ENCODE measurements at regions not wholly inside any gene's neighbourhood (a gene's known extent, or its start where the extent isn't known, plus 50 kb on each side); places are given as distances from the start of the nearest gene placed in this dataset.
"Not testable (repeated sequence)": the region's sequence is repeated elsewhere in the genome, so short reads cannot be mapped to it uniquely, and the experiment has no call there.

DNA sequence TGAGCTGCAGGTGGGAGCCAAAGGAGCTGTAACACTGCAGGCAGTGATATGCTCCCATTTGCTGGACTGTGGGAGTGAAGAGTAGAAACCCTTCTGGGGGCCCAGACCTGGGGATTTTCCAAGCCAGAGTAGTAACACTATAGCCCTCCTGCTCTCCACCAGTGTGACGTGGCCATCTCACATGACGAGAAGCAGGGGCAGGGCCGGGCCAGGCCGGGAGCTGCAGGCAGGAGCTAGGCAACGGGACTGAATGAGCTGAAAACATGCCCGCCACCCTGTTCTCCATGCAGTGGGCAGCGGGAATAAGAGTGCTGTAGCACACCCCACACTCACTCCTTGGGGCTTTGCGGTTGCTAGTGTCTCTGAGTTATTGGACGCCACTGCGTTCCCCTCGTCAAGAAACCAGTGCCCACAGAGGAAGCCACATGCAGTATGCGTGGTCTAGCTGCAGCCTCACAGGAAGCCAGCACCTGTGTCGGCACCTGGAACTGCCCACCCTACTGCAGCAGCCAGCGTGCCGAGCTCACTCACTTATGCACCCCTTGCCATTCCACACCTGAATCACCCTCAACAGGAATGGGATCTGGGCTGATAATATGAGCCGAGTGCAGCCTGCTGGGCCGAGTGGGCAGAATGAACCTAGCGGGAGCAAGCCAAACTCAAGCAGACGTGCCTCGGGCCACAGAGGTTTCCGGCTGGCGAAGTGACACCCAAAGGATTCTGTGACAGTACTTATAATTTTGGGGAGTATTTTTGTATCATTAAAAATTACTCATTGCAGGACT is 1389.6 kb downstream of the KCNT2 start:
- DNase-seq (ENCODE audit: low read depth in 2 of 2): no peak

DNA sequence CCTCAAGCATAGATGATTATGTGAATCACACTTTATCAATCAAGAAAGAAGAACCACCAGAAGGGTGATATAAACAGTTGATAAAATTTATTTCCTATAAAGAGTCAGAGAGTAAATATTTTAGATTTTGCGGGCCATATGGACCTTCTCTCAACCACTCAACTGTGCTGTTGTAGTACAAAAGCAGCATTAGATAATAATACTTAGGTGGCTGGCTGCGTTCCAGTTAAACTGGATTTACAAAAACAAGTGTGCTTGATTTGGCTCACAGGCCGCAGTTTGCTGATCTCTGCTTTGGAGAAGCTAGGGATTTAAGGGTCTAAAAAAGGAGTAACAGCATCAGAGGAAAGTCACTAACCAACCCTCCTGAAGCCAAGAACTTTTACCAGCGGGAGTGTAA is 1406.0 kb downstream of the KCNT2 start:
- DNase-seq (ENCODE audit: low read depth in 2 of 2): no peak

DNA sequence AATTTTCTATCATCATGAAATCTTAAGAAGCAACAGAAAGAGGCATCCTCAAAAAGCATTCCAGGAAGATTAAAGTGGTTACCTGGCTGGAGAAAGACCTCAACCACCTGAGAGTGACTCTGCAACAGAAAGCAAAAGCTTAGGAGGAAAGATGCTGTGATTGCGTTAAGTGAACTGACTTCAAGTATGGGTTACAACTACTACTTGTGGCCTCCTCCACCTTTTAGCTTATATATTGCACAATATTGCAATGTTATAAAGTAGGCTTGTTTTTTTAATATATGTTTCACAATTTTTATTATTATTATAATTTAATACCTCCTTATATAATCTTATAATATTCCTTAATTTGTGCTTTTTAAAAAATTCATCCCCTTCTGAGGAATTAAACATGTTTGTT is 1407.5 kb downstream of the KCNT2 start:
- no peak for DNase-seq (ENCODE audit: low read depth in 2 of 2)

DNA sequence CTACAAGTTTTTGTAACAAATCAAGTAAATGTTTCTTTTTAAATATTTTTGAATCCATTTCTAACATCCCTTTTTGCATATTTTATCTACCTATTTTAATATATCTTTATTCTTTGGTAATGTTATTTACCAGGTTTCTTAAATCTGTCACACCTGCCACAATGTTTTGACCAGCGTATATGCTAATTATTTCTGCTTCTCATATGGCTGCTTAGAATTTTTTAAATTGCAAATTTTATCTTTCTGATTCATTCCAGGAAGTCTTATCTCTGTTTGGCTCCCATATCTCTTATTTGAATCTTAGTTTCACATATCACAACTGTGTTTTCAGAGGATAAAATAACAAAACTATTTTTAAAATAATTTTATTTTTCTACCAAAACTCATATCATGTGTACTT is 1411.1 kb downstream of the KCNT2 start:
- no peak for DNase-seq (ENCODE audit: low read depth in 2 of 2)

DNA sequence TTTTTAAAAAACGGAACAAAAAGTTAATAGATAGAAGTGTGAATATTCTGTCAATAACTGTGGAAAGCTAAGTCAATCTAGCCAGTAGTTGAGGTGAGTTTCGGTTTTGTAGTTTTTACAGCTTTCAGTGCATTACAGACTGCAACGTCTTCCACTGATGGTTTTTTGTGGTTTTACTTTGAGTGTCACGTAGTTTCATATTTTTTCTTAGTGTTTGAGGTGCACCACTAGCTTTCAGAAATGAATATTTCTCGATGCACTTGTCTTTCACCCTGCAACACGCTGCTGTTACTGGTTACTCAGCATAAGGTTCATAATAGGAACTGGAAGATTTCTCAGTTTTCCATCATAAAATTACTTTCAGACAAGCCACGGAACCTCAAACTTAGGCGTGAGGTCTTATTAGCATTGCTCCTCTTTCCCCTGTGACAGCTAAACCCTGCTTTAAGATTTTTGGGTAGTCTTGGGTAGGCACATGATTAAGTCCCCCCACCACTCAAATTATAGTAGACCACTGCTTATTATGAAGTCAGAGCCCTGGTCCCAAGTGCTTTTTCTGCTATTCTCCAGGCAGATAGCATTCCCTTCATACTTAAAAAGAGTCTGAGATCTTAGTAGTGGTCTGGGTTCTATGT is 1412.7 kb downstream of the KCNT2 start:
- DNase-seq (ENCODE audit: low read depth in 2 of 2): no peak

DNA sequence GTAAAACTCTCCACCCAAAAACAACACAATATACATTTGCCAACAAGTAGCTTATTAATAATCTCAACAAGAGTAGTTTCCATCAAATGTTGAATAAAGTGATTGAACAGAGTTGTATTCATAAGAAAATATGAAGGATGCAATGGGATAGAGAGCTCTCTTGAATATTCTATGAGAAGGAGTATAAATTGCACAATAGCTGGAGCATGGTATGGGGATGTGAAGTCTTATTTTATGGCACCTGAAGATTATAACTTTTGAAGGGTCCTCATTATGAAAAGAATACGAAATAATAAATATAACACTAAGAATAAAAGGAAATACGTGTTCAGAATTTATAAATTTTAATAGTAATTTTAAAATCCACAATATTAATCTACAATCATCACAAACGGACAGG is 1415.1 kb downstream of the KCNT2 start:
- DNase-seq (ENCODE audit: low read depth in 2 of 2): no peak

DNA sequence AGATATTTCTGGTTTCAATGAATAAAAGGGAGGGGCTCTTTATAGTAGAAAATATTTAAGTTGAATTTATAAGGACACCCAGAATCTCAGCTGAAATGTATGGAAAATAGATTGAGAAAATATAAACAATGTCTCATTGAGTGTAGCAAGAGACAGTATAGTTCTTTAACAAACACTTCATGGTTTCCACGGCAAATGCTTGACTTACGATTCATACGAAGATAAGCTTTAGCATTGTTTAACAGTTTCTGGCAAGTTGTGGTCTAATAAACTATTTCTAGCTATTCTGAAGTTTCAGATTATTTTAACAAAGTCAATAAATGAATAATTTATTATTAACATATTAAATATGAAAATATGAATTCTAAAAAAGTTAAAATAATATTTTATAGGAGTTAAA is 1419.4 kb downstream of the KCNT2 start:
- no peak for DNase-seq (ENCODE audit: low read depth in 2 of 2)

DNA sequence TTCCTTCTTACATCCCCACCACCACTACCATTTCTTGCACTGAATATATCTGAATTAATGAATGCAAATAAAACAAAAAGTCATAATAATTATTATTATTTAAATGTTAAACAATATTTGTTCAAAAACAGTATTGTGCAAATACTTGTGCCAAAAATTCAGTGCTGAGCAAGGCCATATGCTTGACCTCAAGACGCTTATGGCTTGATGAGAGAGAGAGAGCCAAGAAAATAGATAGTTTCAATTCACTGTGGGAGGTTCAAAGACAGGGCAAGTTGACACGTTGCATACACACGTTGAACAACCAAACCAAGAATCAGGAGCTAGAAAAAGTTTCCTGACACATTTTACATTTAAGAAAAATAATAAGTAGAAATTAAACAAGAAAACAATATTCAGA is 1421.7 kb downstream of the KCNT2 start:
- DNase-seq (ENCODE audit: low read depth in 2 of 2): no peak

DNA sequence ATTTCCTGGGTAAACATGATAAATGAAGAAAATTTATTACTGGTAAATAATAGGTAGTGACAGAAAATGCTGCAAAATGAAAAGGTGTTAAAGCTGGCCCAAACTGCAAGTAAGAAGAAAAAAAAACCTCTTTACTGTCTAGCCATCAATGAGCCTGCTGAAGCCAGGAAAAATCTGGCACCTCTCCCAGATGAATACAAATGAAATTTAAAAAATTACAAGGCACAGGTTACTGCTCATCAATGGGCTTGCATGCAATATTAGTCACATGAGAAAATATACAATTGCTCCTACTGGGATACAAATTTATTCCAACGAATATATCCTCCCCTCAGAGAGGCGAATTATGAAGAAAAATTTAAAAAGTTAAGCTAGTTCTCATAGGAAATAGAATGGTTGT is 1422.5 kb downstream of the KCNT2 start:
- DNase-seq (ENCODE audit: low read depth in 2 of 2): no peak

DNA sequence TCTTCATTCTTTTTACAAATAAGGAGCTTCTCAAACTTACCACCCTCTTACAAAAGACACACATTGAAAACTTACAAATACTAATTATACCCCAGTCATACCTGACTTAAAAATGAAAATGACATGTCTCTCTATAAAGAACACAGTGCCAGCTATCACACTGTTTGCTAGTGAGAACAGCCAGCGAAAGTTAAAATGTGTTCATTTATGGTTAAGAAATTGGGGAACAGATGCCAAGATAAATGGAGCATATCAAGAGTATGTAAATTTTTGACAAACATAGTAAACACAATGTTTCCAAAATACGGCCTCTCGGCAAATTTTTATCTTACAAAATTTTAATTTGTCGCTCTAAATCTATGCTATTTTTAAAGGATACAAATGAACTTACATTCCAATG is 1422.9 kb downstream of the KCNT2 start:
- DNase-seq (ENCODE audit: low read depth in 2 of 2): no peak

DNA sequence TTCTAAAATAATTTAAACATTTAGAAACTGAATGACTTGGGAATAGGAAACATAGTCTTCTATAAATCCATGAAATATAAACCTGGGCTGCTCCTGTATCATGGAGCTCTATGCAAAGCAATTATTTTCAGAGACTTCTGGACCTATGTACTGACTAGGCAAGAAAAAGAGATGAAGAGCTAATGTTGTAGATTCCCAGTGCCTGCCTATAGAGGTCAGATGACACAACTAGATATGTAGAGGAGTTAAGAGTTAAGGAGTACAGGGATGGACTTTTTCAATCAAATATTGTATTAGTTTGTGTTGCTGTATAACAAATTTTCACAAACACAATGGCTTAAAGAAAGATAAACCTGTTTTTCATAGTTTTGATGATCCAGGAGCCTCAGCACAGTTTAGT is 1434.5 kb downstream of the KCNT2 start:
- no peak for DNase-seq (ENCODE audit: low read depth in 2 of 2)

DNA sequence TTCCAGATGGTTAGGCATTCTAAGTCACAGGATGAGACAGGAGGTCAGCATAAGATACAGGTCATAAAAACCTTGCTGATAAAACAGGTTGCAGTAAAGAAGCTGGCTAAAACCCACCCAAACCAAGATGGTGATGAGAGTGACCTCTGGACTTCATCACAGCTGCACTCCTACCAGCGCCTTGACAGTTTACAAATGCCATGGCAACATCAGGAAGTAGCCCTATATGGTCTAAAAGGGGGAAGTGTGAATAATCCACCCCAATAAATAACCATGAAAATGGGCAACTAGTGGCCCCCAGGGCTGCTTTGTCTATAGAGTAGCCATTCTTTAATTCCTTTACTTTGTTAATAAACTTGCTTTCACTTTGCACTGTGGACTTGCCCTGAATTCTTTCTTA is 1448.4 kb downstream of the KCNT2 start:
- not testable (repeated sequence) for DNase-seq (ENCODE audit: low read depth in 2 of 2)

DNA sequence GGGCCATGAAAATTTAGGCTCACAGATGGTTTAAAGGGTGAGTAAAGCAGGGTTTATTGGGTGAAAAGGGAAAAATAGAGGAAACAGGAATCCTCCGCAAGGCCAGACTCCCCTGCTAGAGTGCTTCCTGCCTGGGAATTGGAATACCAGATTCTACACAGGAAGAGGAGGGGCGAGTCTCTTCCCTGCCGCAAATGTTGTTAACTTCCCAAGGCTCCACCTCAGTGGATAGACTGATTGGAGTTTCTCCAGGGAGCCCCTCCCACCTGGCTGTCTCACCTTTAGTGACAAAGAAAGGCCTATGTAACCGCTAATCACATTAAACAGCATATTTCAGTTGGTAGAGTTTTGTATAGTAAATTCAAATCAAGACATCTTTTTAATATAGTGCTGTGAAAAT is 1450.1 kb downstream of the KCNT2 start:
- no peak for DNase-seq (ENCODE audit: low read depth in 2 of 2)

DNA sequence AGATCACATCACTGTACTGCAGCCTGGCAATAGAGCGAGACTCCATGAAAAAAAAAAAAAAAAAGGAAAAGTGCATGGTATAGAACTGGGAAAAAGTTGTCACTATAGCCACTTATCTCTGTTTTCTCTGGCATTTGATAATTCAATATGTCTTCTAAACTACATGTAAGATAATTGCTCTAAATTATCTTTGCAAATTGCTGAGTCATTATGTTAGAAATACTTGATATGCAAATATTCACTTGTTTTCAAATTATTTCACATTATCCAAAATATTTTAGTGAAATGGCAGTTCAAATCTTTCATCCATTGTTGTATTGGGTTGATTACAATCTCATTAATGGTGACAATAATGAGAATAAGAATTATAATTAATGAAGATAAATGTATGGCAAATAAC is 1455.1 kb downstream of the KCNT2 start:
- DNase-seq (ENCODE audit: low read depth in 2 of 2): no peak

DNA sequence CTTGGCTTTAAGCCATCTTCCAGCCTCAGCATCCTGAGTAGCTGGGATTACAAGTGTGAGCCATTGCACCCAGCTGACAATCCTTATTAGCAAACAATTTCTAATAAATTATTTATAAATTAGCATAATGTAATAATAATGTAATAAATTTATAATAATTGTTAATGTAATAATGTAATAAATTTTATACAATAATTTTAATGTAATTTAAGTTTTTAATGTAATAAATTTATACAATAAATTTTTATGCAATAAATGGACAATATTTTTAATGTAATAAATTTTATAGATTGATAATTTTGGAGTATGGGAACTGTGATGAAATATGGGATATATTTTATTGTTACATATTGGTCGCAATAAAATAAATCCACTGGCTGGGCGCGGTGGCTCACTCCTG is 1457.5 kb downstream of the KCNT2 start:
- no peak for DNase-seq (ENCODE audit: low read depth in 2 of 2)

DNA sequence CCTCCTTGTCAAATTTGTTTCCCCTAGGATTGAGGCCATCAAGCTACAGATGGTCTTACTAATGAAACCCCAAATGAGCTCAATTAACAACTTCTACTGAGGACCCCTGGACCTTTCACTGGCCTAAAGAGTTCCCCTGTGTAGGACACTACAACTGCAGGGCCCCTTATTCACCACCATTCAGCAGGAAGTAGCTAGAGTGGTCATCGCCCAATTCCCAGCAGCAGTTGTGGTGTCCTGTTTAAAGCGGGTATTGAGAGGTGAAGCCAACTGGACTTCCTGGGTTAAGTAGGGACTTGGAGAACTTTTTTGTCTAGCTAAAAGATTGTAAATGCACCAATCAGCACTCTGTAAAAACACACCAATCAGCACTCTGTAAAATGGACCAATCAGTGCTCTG is 1466.9 kb downstream of the KCNT2 start:
- no peak for DNase-seq (ENCODE audit: low read depth in 2 of 2)

DNA sequence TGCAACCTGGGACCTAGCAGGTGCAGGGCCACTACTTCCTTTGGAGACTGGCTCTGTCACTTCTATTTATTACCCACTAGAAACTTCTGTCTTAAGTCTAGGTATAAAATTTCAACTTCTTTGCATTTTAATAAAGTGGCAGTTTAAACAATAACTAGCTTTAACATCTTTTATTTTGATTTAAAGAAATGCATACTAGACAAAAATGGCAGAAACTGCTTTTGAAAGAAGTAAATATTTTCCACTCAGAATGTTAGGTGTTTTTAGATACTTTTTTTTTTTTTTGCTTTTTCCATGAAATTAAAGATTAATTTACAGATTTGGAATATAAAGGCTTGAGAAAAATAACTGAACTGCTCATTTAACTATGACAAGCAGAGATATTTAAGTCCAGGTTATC is 1477.6 kb downstream of the KCNT2 start:
- no peak for DNase-seq (ENCODE audit: low read depth in 2 of 2)

DNA sequence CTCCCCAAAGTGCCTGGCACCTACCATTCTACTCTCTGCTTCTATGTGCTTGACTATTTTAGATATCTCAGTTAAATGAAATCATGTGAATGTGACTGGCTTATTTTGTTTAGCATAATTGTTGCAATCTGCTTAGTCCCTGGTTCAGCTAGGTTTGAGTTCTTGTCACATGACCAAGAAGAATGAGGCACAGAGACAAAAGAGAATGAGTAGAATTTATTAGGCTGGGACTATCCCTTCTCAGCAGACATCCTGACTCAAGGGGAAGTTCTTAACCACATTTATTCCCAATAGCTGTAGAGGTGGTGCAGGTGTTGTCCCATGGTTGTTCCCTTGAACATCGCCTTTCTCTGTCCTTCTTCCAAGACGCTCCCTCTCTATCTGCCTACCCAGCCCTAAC is 1485.7 kb downstream of the KCNT2 start:
- no peak for DNase-seq (ENCODE audit: low read depth in 2 of 2)

DNA sequence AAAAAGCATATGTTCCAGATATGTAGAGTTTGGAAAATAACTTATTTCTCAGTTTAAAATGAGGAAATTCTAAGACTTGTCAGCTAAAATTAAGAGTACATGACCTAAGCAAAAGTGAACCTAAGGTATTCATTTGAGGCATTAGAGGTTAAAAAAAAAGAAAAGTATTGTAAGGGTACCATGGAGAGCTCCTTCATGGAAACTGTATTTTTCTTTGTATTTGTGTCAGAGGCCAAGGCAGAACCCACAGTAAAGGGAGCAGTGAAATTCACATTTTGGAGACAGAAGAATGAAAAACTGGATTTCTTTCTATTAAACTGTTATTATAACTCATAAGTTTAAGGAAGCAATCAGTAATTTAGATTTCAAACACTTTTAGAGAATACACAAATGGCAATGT is 1494.8 kb downstream of the KCNT2 start:
- no peak for DNase-seq (ENCODE audit: low read depth in 2 of 2)

DNA sequence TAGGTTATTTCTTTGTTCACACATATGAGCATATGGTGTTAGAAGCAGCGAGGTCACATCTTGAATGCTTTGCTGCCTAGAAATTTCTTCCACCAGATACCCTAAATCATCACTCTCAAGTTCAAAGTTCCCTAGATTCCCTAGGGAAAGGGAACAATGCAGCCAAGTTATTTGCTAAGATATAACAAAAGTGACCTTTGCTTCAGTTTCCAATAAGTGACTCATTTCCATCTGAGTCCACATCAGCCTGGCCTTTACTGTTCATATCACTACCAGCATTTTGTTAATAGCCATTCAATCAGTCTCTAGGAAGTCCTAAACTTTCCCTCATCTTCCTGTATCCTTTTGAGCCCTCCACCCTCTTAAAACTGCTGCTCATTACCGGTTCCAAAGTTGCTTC is 1502.5 kb downstream of the KCNT2 start:
- DNase-seq (ENCODE audit: low read depth in 2 of 2): no peak

DNA sequence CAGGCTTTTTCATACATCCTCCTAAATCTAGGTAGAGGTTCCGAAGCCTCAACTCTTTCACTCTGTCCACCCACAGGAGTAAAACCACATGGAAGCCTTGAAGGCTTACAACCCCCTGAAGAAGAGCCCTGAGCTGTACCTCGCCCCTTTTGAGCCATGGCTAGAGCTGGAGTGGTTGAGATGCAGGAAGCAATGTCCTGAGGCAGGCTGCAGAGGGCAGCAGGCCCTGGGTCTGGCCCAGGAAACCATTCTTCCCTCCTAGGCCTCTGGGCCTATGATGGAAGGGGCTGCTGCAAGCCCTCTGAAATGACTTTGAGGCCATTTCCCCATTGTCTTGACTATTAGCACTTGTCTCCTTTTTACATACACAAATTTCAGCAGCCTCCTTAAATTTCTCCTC is 1503.0 kb downstream of the KCNT2 start:
- no peak for DNase-seq (ENCODE audit: low read depth in 2 of 2)

DNA sequence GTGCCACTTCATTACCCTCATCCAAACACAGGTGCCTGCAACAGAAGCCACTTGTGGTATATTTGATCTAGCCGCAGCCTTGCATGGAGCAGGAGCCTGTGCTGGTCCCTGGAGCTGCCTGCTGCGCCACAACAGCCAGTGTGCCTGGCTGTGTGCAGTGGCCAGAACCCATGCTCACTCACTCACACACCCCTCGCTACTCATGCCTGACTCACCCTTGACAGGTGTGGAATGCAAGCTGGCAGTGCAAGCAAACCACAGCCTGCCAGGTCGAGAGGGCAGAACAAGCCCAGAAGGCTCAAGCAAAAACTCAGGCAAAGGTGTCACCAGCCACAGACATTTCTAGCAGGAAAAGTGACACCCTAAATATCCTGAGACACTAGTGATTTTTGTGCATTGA is 1510.9 kb downstream of the KCNT2 start:
- no peak for DNase-seq (ENCODE audit: low read depth in 2 of 2)

DNA sequence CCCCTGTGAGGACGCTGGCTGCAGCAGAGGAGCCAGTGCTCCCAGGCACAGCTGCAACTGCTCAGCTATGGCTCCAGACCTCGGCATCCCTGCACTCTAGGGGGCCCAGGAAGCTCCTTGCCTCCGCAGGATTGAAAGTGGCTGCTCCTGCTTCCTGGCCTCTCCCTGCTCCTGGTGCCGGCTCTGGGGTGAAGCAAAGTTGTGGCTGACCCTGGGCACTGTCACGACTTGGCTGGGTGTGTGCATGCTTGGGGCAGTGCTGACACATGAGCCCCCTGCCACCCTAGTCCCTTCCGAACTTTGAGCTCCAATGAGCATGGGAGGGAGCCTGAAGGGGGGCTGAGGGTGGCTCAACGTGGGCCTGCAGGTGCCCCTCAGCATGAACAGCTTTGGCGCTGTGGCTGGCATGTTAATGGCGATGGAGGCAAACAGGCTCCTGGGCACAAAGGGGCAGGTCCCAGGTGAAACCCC is 1512.2 kb downstream of the KCNT2 start:
- no peak for DNase-seq (ENCODE audit: low read depth in 2 of 2)

DNA sequence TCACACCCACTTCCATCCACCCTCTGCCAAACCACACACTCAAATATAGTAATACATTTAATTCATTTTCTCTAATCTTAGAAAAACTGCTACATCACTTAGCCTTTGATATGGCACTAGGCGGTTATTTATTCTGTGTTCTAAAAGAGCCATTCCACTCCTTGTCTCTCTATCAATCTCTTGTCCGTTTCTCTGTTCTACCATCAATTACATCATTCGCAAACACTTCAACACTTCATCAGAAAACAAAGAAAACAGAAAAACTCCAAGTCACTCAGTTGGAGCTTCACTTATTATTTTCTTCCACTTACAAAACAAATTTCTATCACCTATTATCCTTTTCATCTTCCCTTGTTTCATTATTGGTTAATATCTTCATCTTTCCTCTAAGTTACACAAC is 1523.0 kb downstream of the KCNT2 start:
- no peak for DNase-seq (ENCODE audit: low read depth in 2 of 2)
